ENCODE measurements at regions not wholly inside any gene's neighbourhood (a gene's known extent, or its start where the extent isn't known, plus 50 kb on each side); places are given as distances from the start of the nearest gene placed in this dataset.
A peak's percentile ranks its signal among the peaks of the same experiment; 100 is the strongest.

DNA sequence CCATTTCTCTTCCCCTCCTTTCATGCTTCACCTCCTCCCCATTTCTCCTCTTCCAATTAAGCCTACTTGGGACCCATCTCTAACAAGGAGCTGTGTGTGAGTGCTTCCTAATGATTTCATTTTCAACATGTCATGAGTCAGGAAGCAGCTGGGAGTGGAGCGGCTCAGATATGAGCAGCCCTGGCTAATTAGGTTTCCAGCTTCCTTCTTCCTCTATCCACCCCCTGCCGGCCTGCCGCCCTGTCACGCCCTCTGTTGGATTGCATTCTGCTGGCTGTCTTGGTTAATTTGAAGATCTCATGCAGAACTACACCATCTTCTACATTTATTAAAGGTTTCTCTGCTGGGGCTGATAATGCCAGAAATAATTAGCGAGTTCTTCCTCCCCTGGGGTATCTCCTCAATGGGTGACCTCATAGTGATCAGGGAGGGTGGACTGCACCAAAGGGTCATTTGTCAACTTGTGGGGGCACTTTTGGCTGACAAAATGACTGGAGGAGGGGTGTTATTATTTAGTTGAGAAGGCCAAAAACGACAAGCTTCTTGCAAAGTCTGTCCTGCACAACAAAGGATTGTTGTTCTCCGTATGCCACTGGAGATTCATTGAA lies 300.9 kb upstream of the SRRM4 start:
- Mint-ChIP-seq H3K4me3 (no peak overlapping the region), H3K27ac (no peak overlapping the region), H3K36me3 (peaks cover 8% of the 10 kb centered on the region), H3K27me3 (ENCODE audit: low read depth) (no peaks in the 10 kb centered on the region), H3K9me3 (peaks cover 36% of the 10 kb centered on the region), H3K4me1 (peaks cover 25% of the 10 kb centered on the region)
- ATAC-seq, result peak; percentile 30; the same call in 1 of the 2 replicates
- TF ChIP-seq TEAD1 (CRISPR knock-in tag; IDR thresholded peaks at IDR 0.05) (no peak), RELA (CRISPR knock-in tag; IDR thresholded peaks at IDR 0.05; ENCODE audit: borderline replicate concordance) (no peak), NR3C1 (CRISPR knock-in tag; conservative IDR thresholded peaks at IDR 0.05; ENCODE audit: low read depth) (no peak), ZNF423 (CRISPR knock-in tag; IDR thresholded peaks at IDR 0.05) (no peak), FOXJ3 (CRISPR knock-in tag; IDR thresholded peaks at IDR 0.05; ENCODE audit: borderline replicate concordance) (no peak), IRF2 (CRISPR knock-in tag; IDR thresholded peaks at IDR 0.05; ENCODE audit: borderline replicate concordance, low read depth) (no peak)
- TF ChIP-seq, protein P1, sequence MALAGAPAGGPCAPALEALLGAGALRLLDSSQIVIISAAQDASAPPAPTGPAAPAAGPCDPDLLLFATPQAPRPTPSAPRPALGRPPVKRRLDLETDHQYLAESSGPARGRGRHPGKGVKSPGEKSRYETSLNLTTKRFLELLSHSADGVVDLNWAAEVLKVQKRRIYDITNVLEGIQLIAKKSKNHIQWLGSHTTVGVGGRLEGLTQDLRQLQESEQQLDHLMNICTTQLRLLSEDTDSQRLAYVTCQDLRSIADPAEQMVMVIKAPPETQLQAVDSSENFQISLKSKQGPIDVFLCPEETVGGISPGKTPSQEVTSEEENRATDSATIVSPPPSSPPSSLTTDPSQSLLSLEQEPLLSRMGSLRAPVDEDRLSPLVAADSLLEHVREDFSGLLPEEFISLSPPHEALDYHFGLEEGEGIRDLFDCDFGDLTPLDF (CRISPR knock-in tag; IDR thresholded peaks at IDR 0.05), result no peak
- TF ChIP-seq, protein P2, sequence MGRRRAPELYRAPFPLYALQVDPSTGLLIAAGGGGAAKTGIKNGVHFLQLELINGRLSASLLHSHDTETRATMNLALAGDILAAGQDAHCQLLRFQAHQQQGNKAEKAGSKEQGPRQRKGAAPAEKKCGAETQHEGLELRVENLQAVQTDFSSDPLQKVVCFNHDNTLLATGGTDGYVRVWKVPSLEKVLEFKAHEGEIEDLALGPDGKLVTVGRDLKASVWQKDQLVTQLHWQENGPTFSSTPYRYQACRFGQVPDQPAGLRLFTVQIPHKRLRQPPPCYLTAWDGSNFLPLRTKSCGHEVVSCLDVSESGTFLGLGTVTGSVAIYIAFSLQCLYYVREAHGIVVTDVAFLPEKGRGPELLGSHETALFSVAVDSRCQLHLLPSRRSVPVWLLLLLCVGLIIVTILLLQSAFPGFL (CRISPR knock-in tag; IDR thresholded peaks at IDR 0.05; ENCODE audit: borderline replicate concordance), result no peak
- TF ChIP-seq, protein P3, sequence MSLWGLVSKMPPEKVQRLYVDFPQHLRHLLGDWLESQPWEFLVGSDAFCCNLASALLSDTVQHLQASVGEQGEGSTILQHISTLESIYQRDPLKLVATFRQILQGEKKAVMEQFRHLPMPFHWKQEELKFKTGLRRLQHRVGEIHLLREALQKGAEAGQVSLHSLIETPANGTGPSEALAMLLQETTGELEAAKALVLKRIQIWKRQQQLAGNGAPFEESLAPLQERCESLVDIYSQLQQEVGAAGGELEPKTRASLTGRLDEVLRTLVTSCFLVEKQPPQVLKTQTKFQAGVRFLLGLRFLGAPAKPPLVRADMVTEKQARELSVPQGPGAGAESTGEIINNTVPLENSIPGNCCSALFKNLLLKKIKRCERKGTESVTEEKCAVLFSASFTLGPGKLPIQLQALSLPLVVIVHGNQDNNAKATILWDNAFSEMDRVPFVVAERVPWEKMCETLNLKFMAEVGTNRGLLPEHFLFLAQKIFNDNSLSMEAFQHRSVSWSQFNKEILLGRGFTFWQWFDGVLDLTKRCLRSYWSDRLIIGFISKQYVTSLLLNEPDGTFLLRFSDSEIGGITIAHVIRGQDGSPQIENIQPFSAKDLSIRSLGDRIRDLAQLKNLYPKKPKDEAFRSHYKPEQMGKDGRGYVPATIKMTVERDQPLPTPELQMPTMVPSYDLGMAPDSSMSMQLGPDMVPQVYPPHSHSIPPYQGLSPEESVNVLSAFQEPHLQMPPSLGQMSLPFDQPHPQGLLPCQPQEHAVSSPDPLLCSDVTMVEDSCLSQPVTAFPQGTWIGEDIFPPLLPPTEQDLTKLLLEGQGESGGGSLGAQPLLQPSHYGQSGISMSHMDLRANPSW (CRISPR knock-in tag; conservative IDR thresholded peaks at IDR 0.05; ENCODE audit: low read depth), result no peak
- peak; percentile 13 for DNase-seq (ENCODE audit: low spot score)
- ChIA-PET CTCF (interaction anchor here (0.6 to 1.0 kb wide), 5 partner anchors 24 to 303 kb away, joined by 3 to 5 read pairs (median 4); no protein-coding TSS in a partner anchor), POLR2A (no interaction called here)

DNA sequence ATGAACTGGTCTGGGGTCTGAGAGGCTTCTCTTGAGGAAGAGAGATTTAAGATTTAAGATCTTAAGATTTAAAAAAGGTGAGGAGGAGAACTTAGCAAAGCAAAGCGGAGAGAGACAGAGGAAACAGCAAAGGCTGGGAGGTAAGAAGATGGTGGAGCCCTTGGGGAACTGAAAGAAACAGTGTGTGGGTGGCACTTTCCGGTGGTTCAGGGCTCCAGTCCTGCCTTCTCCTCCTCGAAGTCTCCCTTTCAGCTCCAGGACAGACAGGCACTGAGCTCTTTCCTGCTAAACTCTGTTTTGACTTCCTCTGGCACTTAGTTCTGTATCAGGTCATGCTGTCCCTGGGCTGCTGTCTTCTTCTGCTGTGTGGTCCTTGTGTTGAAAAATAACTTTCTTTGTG lies 298.7 kb upstream of the SRRM4 start:
- Mint-ChIP-seq H3K27ac (0 out of 2 replicates have a peak overlapping the region, but pooled peaks have one; percentile 13), H3K4me1 (peaks cover 25% of the 10 kb centered on the region), H3K9me3 (peaks cover 20% of the 10 kb centered on the region), H3K36me3 (peaks cover 4% of the 10 kb centered on the region), H3K27me3 (ENCODE audit: low read depth) (no peaks in the 10 kb centered on the region), H3K4me3 (no peak overlapping the region)
- POLR2A ChIA-PET, result no interaction called here
- DNase-seq (ENCODE audit: low spot score), result no peak
- CTCF ChIA-PET, result interaction anchor here (2.0 kb wide), 1 partner anchor 22 kb away, joined by 6 read pairs; no protein-coding TSS in a partner anchor
- ATAC-seq, result no peak
- TF ChIP-seq ZNF396 (CRISPR knock-in tag; IDR thresholded peaks at IDR 0.05; ENCODE audit: borderline replicate concordance) (no peak), NR2C2 (CRISPR knock-in tag; IDR thresholded peaks at IDR 0.05) (no peak), ZNF671 (CRISPR knock-in tag; IDR thresholded peaks at IDR 0.05) (no peak), GTF2I (CRISPR knock-in tag; conservative IDR thresholded peaks at IDR 0.05) (no peak), NFE2L1 (CRISPR knock-in tag; IDR thresholded peaks at IDR 0.05) (no peak), RELA (CRISPR knock-in tag; IDR thresholded peaks at IDR 0.05; ENCODE audit: borderline replicate concordance) (no peak), FOXK1 (CRISPR knock-in tag; IDR thresholded peaks at IDR 0.05) (no peak)
- TF ChIP-seq, protein P4, sequence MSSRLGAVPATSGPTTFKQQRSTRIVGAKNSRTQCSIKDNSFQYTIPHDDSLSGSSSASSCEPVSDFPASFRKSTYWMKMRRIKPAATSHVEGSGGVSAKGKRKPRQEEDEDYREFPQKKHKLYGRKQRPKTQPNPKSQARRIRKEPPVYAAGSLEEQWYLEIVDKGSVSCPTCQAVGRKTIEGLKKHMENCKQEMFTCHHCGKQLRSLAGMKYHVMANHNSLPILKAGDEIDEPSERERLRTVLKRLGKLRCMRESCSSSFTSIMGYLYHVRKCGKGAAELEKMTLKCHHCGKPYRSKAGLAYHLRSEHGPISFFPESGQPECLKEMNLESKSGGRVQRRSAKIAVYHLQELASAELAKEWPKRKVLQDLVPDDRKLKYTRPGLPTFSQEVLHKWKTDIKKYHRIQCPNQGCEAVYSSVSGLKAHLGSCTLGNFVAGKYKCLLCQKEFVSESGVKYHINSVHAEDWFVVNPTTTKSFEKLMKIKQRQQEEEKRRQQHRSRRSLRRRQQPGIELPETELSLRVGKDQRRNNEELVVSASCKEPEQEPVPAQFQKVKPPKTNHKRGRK (CRISPR knock-in tag; IDR thresholded peaks at IDR 0.05; ENCODE audit: borderline replicate concordance), result no peak
- TF ChIP-seq, protein P5, sequence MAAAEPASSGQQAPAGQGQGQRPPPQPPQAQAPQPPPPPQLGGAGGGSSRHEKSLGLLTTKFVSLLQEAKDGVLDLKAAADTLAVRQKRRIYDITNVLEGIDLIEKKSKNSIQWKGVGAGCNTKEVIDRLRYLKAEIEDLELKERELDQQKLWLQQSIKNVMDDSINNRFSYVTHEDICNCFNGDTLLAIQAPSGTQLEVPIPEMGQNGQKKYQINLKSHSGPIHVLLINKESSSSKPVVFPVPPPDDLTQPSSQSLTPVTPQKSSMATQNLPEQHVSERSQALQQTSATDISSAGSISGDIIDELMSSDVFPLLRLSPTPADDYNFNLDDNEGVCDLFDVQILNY (CRISPR knock-in tag; IDR thresholded peaks at IDR 0.05), result no peak
- TF ChIP-seq, protein P6, sequence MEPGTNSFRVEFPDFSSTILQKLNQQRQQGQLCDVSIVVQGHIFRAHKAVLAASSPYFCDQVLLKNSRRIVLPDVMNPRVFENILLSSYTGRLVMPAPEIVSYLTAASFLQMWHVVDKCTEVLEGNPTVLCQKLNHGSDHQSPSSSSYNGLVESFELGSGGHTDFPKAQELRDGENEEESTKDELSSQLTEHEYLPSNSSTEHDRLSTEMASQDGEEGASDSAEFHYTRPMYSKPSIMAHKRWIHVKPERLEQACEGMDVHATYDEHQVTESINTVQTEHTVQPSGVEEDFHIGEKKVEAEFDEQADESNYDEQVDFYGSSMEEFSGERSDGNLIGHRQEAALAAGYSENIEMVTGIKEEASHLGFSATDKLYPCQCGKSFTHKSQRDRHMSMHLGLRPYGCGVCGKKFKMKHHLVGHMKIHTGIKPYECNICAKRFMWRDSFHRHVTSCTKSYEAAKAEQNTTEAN (CRISPR knock-in tag; IDR thresholded peaks at IDR 0.05), result no peak
